ENCODE measurements at regions not wholly inside any gene's neighbourhood (a gene's known extent, or its start where the extent isn't known, plus 50 kb on each side); places are given as distances from the start of the nearest gene placed in this dataset.

DNA sequence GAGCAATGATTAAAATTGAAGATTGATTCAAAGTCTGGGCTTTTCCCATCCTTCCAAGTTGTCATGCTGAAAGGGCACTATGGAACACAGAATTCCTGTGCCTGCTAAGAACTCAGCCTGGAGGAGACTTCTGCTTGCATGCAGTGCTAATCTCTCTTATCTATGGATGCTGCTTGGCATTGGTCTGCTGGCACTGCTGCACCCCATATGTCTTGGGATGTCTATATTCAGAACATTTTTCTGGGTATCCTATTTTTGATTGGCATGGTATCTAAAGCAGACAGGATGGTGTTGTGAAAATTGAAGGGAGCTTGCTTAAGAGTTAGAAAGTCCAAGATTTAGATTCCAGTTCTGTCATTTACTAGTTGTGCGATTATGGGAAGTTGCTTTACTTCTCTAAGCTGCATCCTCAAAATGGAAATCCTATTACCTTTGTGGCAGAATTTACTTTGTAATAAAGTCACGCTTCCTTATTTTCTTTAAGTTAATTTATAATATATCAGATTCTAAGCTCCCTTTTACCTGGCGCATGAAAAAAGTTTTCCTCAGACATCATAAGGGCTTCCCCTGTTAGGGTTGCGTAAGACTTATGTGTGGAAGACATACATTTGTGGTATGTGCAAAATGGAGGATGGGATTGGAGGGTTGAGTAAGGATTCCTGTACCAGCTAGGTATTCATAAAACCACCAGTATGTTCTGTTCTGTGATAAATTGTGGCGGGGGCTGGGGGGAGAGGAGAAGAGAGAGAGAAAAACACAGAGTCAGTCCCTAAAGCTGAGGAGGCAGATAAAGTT, 254.0 kb downstream of the DMAC1 start:
- Histone ChIP-seq H3K9me3 (ENCODE audit: low read length) (no peaks in the 10 kb centered on the region), H3K79me2 (ENCODE audit: insufficient read depth, low read length) (no peaks in the 10 kb centered on the region), H2AFZ (ENCODE audit: low read length) (no peak overlapping the region), H3K27me3 (ENCODE audit: insufficient read depth, low read length) (no peaks in the 10 kb centered on the region; the same call in 1 of the 2 replicates), H3F3A (ENCODE audit: insufficient read depth, low read length) (no peaks in the 10 kb centered on the region), H4K20me1 (ENCODE audit: insufficient read depth, low read length) (no peaks in the 10 kb centered on the region), H3K27ac (ENCODE audit: low read depth, low read length, poor library complexity, severe bottlenecking) (no peak overlapping the region), H3K9me2 (ENCODE audit: low read depth, low read length) (no peaks in the 10 kb centered on the region), H3K4me3 (ENCODE audit: low read depth, low read length, poor library complexity, severe bottlenecking) (no peak overlapping the region), H3K4me2 (ENCODE audit: low read length) (no peak overlapping the region), H3K4me1 (ENCODE audit: insufficient read depth, low read length, severe bottlenecking) (no peaks in the 10 kb centered on the region), H3K36me3 (ENCODE audit: insufficient read depth, low read length) (no peaks in the 10 kb centered on the region), H3K9ac (ENCODE audit: low read length) (no peak overlapping the region)
- no peak for TF ChIP-seq EZH2 (IDR thresholded peaks at IDR 0.05; ENCODE audit: borderline replicate concordance, low read length)
- TF ChIP-seq, protein P1, sequence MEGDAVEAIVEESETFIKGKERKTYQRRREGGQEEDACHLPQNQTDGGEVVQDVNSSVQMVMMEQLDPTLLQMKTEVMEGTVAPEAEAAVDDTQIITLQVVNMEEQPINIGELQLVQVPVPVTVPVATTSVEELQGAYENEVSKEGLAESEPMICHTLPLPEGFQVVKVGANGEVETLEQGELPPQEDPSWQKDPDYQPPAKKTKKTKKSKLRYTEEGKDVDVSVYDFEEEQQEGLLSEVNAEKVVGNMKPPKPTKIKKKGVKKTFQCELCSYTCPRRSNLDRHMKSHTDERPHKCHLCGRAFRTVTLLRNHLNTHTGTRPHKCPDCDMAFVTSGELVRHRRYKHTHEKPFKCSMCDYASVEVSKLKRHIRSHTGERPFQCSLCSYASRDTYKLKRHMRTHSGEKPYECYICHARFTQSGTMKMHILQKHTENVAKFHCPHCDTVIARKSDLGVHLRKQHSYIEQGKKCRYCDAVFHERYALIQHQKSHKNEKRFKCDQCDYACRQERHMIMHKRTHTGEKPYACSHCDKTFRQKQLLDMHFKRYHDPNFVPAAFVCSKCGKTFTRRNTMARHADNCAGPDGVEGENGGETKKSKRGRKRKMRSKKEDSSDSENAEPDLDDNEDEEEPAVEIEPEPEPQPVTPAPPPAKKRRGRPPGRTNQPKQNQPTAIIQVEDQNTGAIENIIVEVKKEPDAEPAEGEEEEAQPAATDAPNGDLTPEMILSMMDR (IDR thresholded peaks at IDR 0.05; ENCODE audit: low read length), result no peak

- Histone ChIP-seq H3K4me3 (ENCODE audit: low read depth, low read length, poor library complexity, severe bottlenecking) (no peak overlapping the region), H4K20me1 (ENCODE audit: insufficient read depth, low read length) (no peaks in the 10 kb centered on the region), H3K79me2 (ENCODE audit: insufficient read depth, low read length) (no peaks in the 10 kb centered on the region), H3K9me3 (ENCODE audit: low read length) (no peaks in the 10 kb centered on the region), H3K4me2 (ENCODE audit: low read length) (no peak overlapping the region), H3K9ac (ENCODE audit: low read length) (no peak overlapping the region), H3K4me1 (ENCODE audit: insufficient read depth, low read length, severe bottlenecking) (no peaks in the 10 kb centered on the region), H3K27ac (ENCODE audit: low read depth, low read length, poor library complexity, severe bottlenecking) (no peak overlapping the region), H3K36me3 (ENCODE audit: insufficient read depth, low read length) (no peaks in the 10 kb centered on the region), H2AFZ (ENCODE audit: low read length) (no peak overlapping the region), H3K9me2 (ENCODE audit: low read depth, low read length) (no peaks in the 10 kb centered on the region), H3K27me3 (ENCODE audit: insufficient read depth, low read length) (no peaks in the 10 kb centered on the region; the same call in 1 of the 2 replicates), H3F3A (ENCODE audit: insufficient read depth, low read length) (no peaks in the 10 kb centered on the region)
- no peak for TF ChIP-seq EZH2 (IDR thresholded peaks at IDR 0.05; ENCODE audit: borderline replicate concordance, low read length)
- TF ChIP-seq, protein P1 (IDR thresholded peaks at IDR 0.05; ENCODE audit: low read length), result no peak
Observed at GRCh38 chr9:7542693-7543092, 256.9 kb downstream of the DMAC1 start.

- Histone ChIP-seq H3F3A (ENCODE audit: insufficient read depth, low read length) (no peaks in the 10 kb centered on the region), H2AFZ (ENCODE audit: low read length) (no peak overlapping the region), H3K36me3 (ENCODE audit: insufficient read depth, low read length) (no peaks in the 10 kb centered on the region), H4K20me1 (ENCODE audit: insufficient read depth, low read length) (no peaks in the 10 kb centered on the region), H3K4me3 (ENCODE audit: low read depth, low read length, poor library complexity, severe bottlenecking) (no peak overlapping the region), H3K4me1 (ENCODE audit: insufficient read depth, low read length, severe bottlenecking) (no peaks in the 10 kb centered on the region), H3K9me2 (ENCODE audit: low read depth, low read length) (no peaks in the 10 kb centered on the region), H3K27ac (ENCODE audit: low read depth, low read length, poor library complexity, severe bottlenecking) (no peak overlapping the region), H3K9ac (ENCODE audit: low read length) (no peak overlapping the region), H3K4me2 (ENCODE audit: low read length) (no peak overlapping the region), H3K27me3 (ENCODE audit: insufficient read depth, low read length) (no peaks in the 10 kb centered on the region), H3K9me3 (ENCODE audit: low read length) (no peaks in the 10 kb centered on the region), H3K79me2 (ENCODE audit: insufficient read depth, low read length) (no peaks in the 10 kb centered on the region)
- TF ChIP-seq, protein P1 (IDR thresholded peaks at IDR 0.05; ENCODE audit: low read length), result no peak
- no peak for TF ChIP-seq EZH2 (IDR thresholded peaks at IDR 0.05; ENCODE audit: borderline replicate concordance, low read length)
Observed at GRCh38 chr9:7542126-7542525, 257.5 kb downstream of the DMAC1 start.
